ENCODE measurements at regions not wholly inside any gene's neighbourhood (a gene's known extent, or its start where the extent isn't known, plus 50 kb on each side); places are given as distances from the start of the nearest gene placed in this dataset.

DNA sequence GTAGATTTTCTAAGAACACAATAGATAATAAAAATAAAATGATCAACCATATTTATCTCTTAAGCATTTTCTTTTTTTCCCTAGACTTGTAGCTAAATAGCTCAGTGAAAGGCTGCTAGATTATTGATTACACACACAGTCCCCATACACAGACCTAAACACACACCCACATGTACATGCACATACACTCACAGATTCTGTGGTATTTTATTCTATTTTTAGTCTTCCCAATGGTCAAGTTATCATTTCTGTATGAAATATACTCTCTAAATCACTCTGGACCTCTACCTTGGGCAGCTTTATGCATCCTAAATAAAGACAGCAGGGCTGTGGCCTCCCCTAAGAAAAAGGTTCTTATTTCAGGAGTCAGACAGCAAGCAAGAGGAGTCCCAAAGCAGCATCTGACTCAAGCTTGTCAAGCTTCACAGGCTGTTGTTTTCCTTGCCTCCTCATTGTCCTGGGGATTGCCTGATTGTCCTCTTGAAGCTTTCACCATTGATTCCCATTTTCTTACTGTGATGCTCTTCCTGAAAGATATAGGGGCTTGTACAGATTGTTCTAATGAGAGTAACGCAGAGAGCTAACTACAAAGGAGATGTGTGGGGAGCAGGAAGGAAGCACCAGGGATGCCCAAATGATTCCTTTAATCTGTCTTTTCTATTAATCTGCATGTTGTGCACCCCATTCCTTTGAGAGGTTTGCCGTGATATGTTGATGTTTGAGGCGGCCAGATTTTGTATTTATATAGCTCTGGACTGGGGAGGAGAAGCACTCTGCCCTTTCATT, 986.5 kb downstream of the PCDH17 start:
- TF ChIP-seq, protein P1, sequence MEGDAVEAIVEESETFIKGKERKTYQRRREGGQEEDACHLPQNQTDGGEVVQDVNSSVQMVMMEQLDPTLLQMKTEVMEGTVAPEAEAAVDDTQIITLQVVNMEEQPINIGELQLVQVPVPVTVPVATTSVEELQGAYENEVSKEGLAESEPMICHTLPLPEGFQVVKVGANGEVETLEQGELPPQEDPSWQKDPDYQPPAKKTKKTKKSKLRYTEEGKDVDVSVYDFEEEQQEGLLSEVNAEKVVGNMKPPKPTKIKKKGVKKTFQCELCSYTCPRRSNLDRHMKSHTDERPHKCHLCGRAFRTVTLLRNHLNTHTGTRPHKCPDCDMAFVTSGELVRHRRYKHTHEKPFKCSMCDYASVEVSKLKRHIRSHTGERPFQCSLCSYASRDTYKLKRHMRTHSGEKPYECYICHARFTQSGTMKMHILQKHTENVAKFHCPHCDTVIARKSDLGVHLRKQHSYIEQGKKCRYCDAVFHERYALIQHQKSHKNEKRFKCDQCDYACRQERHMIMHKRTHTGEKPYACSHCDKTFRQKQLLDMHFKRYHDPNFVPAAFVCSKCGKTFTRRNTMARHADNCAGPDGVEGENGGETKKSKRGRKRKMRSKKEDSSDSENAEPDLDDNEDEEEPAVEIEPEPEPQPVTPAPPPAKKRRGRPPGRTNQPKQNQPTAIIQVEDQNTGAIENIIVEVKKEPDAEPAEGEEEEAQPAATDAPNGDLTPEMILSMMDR (IDR thresholded peaks at IDR 0.05): no peak
- TF ChIP-seq POLR2A (IDR thresholded peaks at IDR 0.05) (no peak), EP300 (IDR thresholded peaks at IDR 0.05) (no peak)

Data from gastroesophageal sphincter (tissue), 3 donors.